OCI-LY3 (cell line): ENCODE measurements at regions not wholly inside any gene's neighbourhood (a gene's known extent, or its start where the extent isn't known, plus 50 kb on each side); places are given as distances from the start of the nearest gene placed in this dataset.

ENCODE experiments used
- CTCF ChIP-seq: fragments of 200-600, 300-600 bp; sonication (generic); IDR thresholded peaks from 2 replicates; pipeline ENCODE4 v1.5.1; 2014; ENCODE audit warnings: antibody characterized with exemption, low read length, low read depth
- EZH2phosphoT487 ChIP-seq: fragments of 200-600 bp; shearing (Covaris generic); IDR thresholded peaks from 2 replicates; pipeline ENCODE4 v1.6.1; 2018; ENCODE audit warnings: antibody characterized with exemption, mixed run types, low read depth

- TF ChIP-seq CTCF, result no peak
- no peak for TF ChIP-seq EZH2phosphoT487
Observed at GRCh38 chr22:48065892-48066291, 1303.4 kb downstream of the TBC1D22A start.
